Endothelial cell of umbilical vein (primary cell): ENCODE measurements at regions not wholly inside any gene's neighbourhood (a gene's known extent, or its start where the extent isn't known, plus 50 kb on each side); places are given as distances from the start of the nearest gene placed in this dataset.

Experiments
- BruUV-seq: library from RNA; stranded (reverse); fragments of 400-500 nt; replicated peaks from 2 replicates; lab custom pipeline; 2021; lab: Mats Ljungman, UMichigan
- CTCF ChIA-PET: fragments of 300-600, 350-600 bp; sonication (Branson Sonifier 250); formaldehyde crosslinking; loops from one replicate; lab custom pipeline; 2021; ENCODE audit warnings: antibody characterized with exemption, inconsistent platforms; lab: Charles Lee
- POLR2A ChIA-PET: fragments of 300-600, 350-600 bp; sonication (Branson Sonifier 250); formaldehyde crosslinking; loops from one replicate; lab custom pipeline; 2021; ENCODE audit warnings: antibody characterized with exemption, inconsistent platforms; lab: Charles Lee
- DNase-seq: peaks from one replicate; pipeline ENCODE4 v3.0.0-alpha.2; 2011; ENCODE audit warnings: low read depth, low spot score
- FAIRE-seq: peaks from 2 replicates; lab custom pipeline; 2011; peaks lifted over from hg19 to GRCh38; lab: Jason Lieb, UNC
- H2AFZ ChIP-seq: 2 replicates; pipeline ENCODE4 v1.6.0; 2012; ENCODE audit warnings: low read depth, low read length, control low read depth, inconsistent platforms
- H3K27ac ChIP-seq: 2 replicates; pipeline ENCODE4 v1.5.1; 2011; ENCODE audit warnings: low read depth, mild to moderate bottlenecking, control low read depth, low read length, moderate library complexity; ENCODE audit not compliant: insufficient read depth
- H3K27me3 ChIP-seq, 2 experiments: 2 replicates each; pipeline versions ENCODE4 v1.6.0 to v1.6.1; 2011; ENCODE audit warnings: low read length in 2 of 2, mixed read lengths in 1 of 2; ENCODE audit not compliant: control insufficient read depth in 2 of 2, insufficient read depth in 2 of 2
- H3K36me3 ChIP-seq, 2 experiments: 2 replicates in 1 of 2; 3 replicates in 1 of 2; pipeline ENCODE4 v1.5.1; 2011; ENCODE audit warnings: low read length in 2 of 2, mild to moderate bottlenecking in 1 of 2, moderate library complexity in 1 of 2; ENCODE audit not compliant: control insufficient read depth in 2 of 2, insufficient read depth in 2 of 2; ENCODE audit errors: extremely low read depth in 1 of 2
- H3K4me1 ChIP-seq: 3 replicates; pipeline ENCODE4 v1.5.1; 2011; ENCODE audit warnings: mild to moderate bottlenecking, low read length; ENCODE audit not compliant: control insufficient read depth, insufficient read depth; ENCODE audit errors: extremely low read depth
- H3K4me2 ChIP-seq: 2 replicates; pipeline ENCODE4 v1.6.1; 2011; ENCODE audit warnings: low read length, control low read depth, mixed read lengths; ENCODE audit not compliant: insufficient read depth
- H3K4me3 ChIP-seq, 3 experiments: fragments of 200-600 bp in 1 of 3; sonication (generic), shearing (Covaris generic) in 1 of 3; replicated peaks in 1 of 3; 2 replicates each; pipeline ENCODE4 v1.5.1; 2011 to 2016; ENCODE audit warnings: control low read depth in 3 of 3, low read length in 3 of 3, mild to moderate bottlenecking in 2 of 3, inconsistent platforms in 1 of 3, low read depth in 1 of 3, moderate library complexity in 1 of 3; ENCODE audit not compliant: insufficient read depth in 1 of 3
- H3K79me2 ChIP-seq: 2 replicates; pipeline ENCODE4 v1.6.0; 2012; ENCODE audit warnings: low read length, inconsistent platforms; ENCODE audit not compliant: control insufficient read depth, insufficient read depth
- H3K9ac ChIP-seq: replicated peaks from 2 replicates; pipeline ENCODE3; 2011; ENCODE audit warnings: low read length, control low read depth; ENCODE audit not compliant: insufficient read depth; ENCODE audit errors: extremely low read depth
- H3K9me1 ChIP-seq: replicated peaks from 3 replicates; pipeline ENCODE4 v1.6.0; 2011; ENCODE audit warnings: mild to moderate bottlenecking, low read length; ENCODE audit not compliant: control insufficient read depth, insufficient read depth; ENCODE audit errors: extremely low read depth
- H3K9me3 ChIP-seq: replicated peaks from 2 replicates; pipeline ENCODE4 v1.5.1; 2012; ENCODE audit warnings: low read length, inconsistent platforms; ENCODE audit not compliant: control insufficient read depth, insufficient read depth
- H4K20me1 ChIP-seq: replicated peaks from 2 replicates; pipeline ENCODE3; 2011; ENCODE audit warnings: mild to moderate bottlenecking, low read length; ENCODE audit not compliant: control insufficient read depth, insufficient read depth; ENCODE audit errors: extremely low read depth
- CTCF ChIP-seq, 2 donors: IDR thresholded peaks; 1 replicate in 1 of 2; 2 replicates in 1 of 2; pipeline ENCODE4 v1.5.1; 2011; ENCODE audit warnings: low read length in 2 of 2, mild to moderate bottlenecking in 2 of 2, moderate library complexity in 2 of 2, control low read depth in 1 of 2, inconsistent platforms in 1 of 2, low read depth in 1 of 2; ENCODE audit not compliant: insufficient read depth in 1 of 2; ENCODE audit errors: extremely low read depth in 1 of 2
- FOS ChIP-seq: IDR thresholded peaks from 2 replicates; pipeline ENCODE4 v1.6.1; 2011; ENCODE audit warnings: mild to moderate bottlenecking, low read length, moderate library complexity, borderline replicate concordance; ENCODE audit not compliant: insufficient read depth
- GATA2 ChIP-seq: IDR thresholded peaks from 2 replicates; pipeline ENCODE4 v1.7.0; 2011; ENCODE audit warnings: low read depth, mild to moderate bottlenecking, moderate library complexity, mixed read lengths, low read length; ENCODE audit not compliant: insufficient read length, insufficient read depth
- JUN ChIP-seq: IDR thresholded peaks from 2 replicates; pipeline ENCODE4 v1.6.1; 2011; ENCODE audit warnings: borderline replicate concordance, low read depth; ENCODE audit not compliant: insufficient read length, insufficient read depth
- MAX ChIP-seq: IDR thresholded peaks from 2 replicates; pipeline ENCODE4 v1.6.1; 2011; ENCODE audit not compliant: insufficient read depth, insufficient read length
- MYC ChIP-seq: IDR thresholded peaks from one replicate; pipeline ENCODE4 v1.6.1; 2011; ENCODE audit warnings: mild to moderate bottlenecking, low read depth, low read length
- POLR2A ChIP-seq: IDR thresholded peaks from 2 replicates; pipeline ENCODE4 v1.6.1; 2012; ENCODE audit warnings: low read depth, mild to moderate bottlenecking, control low read depth, low read length
- POLR2AphosphoS5 ChIP-seq: IDR thresholded peaks from 2 replicates; pipeline ENCODE4 v1.6.1; 2012; ENCODE audit warnings: low read depth, mild to moderate bottlenecking, control low read depth, low read length, moderate library complexity; ENCODE audit not compliant: insufficient read depth
- dilution Hi-C: fragments of 300-500 bp; cut with MboI; formaldehyde crosslinking; loops from one replicate; pipeline ENCODE4 v1.15.0; 2019; ENCODE audit warnings: low sequenced_read_pairs; ENCODE audit not compliant: extremely low pct_ligation_motif_present
- intact Hi-C: fragments of 100-400 bp; cut with micrococcal nuclease; formaldehyde crosslinking; loops from one replicate; pipeline ENCODE4 v1.10.0; 2022

- Histone ChIP-seq H3K9me1 (no peaks in the 10 kb centered on the region), H3K9ac (no peak overlapping the region), H3K4me2 (no peak overlapping the region), H4K20me1 (no peaks in the 10 kb centered on the region), H3K79me2 (no peaks in the 10 kb centered on the region), H3K27me3 (peaks cover 4 to 6% of the 10 kb centered on the region in 2 experiments), H3K9me3 (no peaks in the 10 kb centered on the region), H3K36me3 (no peaks in the 10 kb centered on the region), H2AFZ (no peak overlapping the region), H3K27ac (no peak overlapping the region), H3K4me1 (no peaks in the 10 kb centered on the region), H3K4me3 (no peak overlapping the region)
- FAIRE-seq (no peak), DNase-seq (no peak)
- BruUV-seq, result no TSS peak
- intact Hi-C loops, result no loop called here
- no peak for TF ChIP-seq POLR2A
- TF ChIP-seq MAX, result no peak
- TF ChIP-seq POLR2AphosphoS5, result no peak
- CTCF ChIA-PET, result no interaction called here
- dilution Hi-C loops, result no loop called here
- POLR2A ChIA-PET, result no interaction called here
Measured at GRCh38 chr10:42938351-42938750, 138.5 kb upstream of the RET start.

GRCh38 chr10:42939237-42939636 lies 137.6 kb upstream of the RET start:
- Histone ChIP-seq H3K9me3 (no peaks in the 10 kb centered on the region), H3K27me3 (no peaks in the 10 kb centered on the region), H3K4me3 (no peak overlapping the region), H3K9me1 (no peaks in the 10 kb centered on the region), H3K9ac (no peak overlapping the region), H2AFZ (no peak overlapping the region), H3K4me2 (no peak overlapping the region), H3K79me2 (no peaks in the 10 kb centered on the region), H3K27ac (no peak overlapping the region), H3K36me3 (no peaks in the 10 kb centered on the region), H3K4me1 (no peaks in the 10 kb centered on the region), H4K20me1 (no peaks in the 10 kb centered on the region)
- FAIRE-seq (no peak), DNase-seq (no peak)
- BruUV-seq, result no TSS peak
- ChIA-PET CTCF (no interaction called here), POLR2A (no interaction called here)
- intact Hi-C loops (no loop called here), dilution Hi-C loops (no loop called here)
- TF ChIP-seq POLR2AphosphoS5 (no peak), MYC (no peak), MAX (no peak), GATA2 (no peak), FOS (no peak), CTCF (IDR thresholded peaks at IDR 0.05; ENCODE audit: extremely low read depth in 1 of 2, insufficient read depth in 1 of 2, low read depth in 1 of 2, low read length in 2 of 2) (no peak), JUN (no peak)
